GM18498 (cell line): ENCODE measurements at regions not wholly inside any gene's neighbourhood (a gene's known extent, or its start where the extent isn't known, plus 50 kb on each side); places are given as distances from the start of the nearest gene placed in this dataset.
"Not testable (repeated sequence)": the region's sequence is repeated elsewhere in the genome, so short reads cannot be mapped to it uniquely, and the experiment has no call there.

Experiments used
- ATAC-seq: cut with Tn5 transposase; IDR thresholded peaks from one replicate; pipeline ENCODE4 v1.9.1; 2021; ENCODE audit warnings: mild to moderate bottlenecking, moderate library complexity; ENCODE audit not compliant: unreplicated experiment

DNA sequence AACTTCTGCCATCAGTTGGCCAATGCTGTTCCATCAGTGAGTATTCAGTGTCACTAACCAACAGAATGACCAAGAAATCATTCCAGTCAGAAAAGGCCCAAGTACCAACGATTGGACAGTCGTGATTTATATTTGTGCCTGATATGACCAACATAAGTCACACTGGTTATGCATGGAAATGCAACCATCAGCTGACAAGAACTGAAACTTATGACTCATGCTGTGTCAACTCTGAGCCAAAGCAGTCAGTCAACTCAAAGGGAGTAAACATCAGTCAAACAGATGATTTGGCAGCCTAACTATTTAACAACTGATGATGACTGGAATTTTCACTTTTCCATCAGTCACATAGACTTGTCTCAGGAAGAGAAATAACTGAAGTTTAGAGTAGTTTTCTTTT lies 142.4 kb downstream of the ANXA2 start:
- ATAC-seq: peak; percentile 94

GRCh38 chr15:60257591-60258159 lies 140.1 kb downstream of the ANXA2 start:
- ATAC-seq: no peak

GRCh38 chr15:60259469-60259868 lies 138.3 kb downstream of the ANXA2 start:
- no peak for ATAC-seq

- ATAC-seq: no peak
Observed at GRCh38 chr15:60264088-60264487, 133.7 kb downstream of the ANXA2 start.

GRCh38 chr15:60264566-60264965 lies 133.2 kb downstream of the ANXA2 start:
- ATAC-seq: no peak

- no peak for ATAC-seq
Observed at GRCh38 chr15:60265057-60265456, 132.7 kb downstream of the ANXA2 start.

DNA sequence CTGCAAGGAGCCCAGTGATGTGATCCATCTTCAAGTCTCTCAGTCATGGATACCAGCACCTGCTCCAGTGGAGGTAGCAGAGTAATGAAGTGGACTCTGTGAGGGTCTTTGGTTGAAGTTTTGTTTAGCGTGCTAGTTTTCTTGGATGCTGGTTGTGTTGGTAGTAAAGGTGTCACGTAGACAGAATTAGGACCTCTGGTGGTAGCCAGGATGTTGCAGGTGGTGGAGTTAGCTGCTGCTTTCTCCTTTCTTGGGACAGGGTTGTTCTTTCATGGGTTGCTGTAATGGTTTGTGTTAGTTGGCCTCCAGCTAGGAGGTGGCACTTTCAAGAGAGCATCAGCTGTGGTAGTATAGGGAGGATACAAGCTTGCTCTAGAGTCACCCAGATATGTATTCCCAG lies 125.2 kb downstream of the ANXA2 start:
- no peak for ATAC-seq

DNA sequence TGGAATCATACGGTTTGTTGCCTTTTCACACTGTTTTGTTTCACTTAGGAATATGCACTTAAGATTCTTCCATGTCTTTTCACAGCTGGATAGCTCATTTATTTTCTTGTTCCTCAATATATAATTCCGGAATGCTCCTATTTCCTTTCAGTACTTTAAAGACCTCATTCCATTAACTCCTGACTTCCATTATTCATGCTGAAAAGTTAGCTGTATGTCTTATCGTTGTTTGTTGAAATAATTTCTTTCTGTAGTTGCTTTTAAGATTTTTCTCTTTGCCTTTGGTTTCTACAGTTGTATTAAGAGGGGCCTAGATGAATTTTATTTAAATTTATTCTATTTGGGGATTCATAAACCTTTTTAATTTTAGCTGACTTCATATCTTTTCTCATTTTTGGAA lies 122.2 kb downstream of the ANXA2 start:
- no peak for ATAC-seq

GRCh38 chr15:60278879-60279278 lies 118.9 kb downstream of the ANXA2 start:
- no peak for ATAC-seq

DNA sequence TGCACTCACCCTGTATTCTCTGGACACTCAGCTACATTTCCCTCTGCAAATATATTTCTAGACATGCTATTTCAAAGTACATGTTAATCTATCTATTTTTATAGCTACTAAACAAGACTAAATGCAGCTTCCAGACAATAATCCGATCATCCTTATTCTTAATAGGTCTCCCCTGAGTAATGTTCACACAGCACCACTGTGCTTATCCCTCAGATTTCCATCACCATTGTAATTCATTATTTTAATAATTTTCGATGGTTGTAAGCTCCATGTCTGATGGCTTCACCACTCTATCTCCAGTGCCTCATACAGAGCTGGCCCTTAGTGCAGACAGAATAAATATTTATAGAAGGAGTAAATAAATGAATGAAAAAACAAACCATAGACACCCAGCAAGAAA lies 117.5 kb downstream of the ANXA2 start:
- ATAC-seq: no peak

GRCh38 chr15:60283936-60284335 lies 113.8 kb downstream of the ANXA2 start:
- no peak for ATAC-seq

DNA sequence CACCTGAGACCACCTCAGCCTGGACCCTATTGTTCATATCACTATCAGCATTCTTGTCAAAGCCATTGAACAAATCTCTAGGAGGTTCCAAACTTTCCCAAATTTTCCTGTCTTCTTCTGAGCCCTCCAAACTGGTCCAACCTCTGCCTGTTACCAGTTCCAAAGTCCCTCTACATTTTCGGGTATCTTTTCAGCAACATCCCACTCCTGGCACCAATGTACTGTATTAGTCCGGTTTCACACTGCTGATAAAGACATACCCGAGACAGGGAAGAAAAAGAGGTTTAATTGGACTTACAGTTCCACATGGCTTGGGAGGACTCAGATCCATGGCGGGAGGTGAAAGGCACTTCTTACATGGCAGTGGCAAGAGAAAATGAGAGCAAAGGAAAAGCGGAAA lies 101.9 kb downstream of the ANXA2 start:
- ATAC-seq: not testable (repeated sequence)

- peak; percentile 50 for ATAC-seq
Observed at GRCh38 chr15:60297047-60297446, 100.7 kb downstream of the ANXA2 start.
